ENCODE measurements at regions not wholly inside any gene's neighbourhood (a gene's known extent, or its start where the extent isn't known, plus 50 kb on each side); places are given as distances from the start of the nearest gene placed in this dataset.

DNA sequence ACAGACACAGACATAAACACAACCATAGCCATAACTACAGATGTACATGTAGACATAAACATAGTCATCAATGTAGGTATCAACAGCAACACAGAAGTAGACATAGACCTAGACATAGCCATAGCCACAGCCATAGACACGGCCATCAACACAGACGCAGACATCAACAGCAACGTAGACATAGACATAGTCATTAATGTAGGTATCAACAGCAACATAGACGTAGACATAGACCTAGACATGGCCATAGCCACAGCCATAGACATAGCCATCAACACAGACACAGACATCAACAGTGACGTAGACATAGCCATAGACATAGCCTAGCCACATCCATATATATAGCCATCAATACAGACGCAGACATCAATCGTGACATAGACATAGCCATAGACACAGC, 258.3 kb upstream of the FOXQ1 start:
- no peak for DNase-seq

DNA sequence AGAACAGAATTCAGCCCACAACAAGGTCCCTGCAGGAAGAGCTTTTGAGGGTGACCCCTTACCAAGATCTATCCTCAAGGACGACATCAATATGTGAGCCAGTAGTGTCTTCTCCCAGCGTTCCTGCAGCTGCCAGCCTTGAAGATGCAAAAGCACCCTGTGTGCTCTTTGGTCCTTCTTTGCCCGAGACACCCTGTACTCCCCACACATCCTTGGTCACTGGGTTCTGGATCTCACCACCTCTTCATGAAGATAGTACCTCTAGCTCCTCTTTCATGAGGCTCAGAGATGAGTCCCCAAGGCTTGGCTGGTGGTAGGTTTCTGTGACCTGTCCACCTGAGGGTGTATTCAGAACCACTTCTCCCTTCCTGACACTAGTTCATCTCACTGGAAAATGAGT, 259.6 kb upstream of the FOXQ1 start:
- no peak for DNase-seq

DNA sequence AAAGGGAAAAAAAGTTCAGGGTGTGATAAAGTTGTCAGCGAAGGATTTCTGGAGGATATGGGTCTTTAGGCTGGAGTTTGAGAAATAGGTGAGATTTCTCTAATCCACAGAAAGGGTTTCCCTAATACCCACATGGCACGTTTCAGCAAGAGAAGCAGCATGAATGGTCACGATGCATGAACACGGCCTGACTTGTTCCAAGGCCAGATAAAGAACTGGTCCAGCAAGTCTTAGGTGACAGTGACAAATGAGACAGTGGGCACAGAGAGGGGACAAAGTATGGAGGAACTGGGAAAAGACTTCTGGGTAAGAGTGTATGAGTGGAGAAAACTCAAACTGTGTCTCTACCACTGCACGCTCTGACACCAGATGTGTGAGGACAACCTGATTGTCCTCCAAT, 262.0 kb upstream of the FOXQ1 start:
- no peak for DNase-seq

DNA sequence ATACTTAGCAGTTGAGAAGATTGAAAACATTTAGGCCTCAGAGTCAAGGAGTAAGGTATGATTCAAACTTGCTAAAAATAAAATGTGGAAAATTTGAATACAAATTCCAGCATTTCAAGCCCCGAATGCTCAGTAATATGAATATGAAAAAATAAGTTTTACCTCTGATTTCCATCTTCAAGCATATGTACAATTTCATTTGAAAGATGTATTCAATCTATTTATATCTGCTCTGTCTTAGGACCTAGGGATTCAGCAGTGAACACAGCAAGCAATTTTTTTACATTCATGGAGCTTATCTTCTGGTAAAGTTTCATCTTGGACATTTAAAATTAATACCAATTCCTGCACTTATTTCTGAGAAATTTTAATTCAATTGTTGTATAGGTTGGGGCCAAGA, 262.7 kb upstream of the FOXQ1 start:
- no peak for DNase-seq

DNA sequence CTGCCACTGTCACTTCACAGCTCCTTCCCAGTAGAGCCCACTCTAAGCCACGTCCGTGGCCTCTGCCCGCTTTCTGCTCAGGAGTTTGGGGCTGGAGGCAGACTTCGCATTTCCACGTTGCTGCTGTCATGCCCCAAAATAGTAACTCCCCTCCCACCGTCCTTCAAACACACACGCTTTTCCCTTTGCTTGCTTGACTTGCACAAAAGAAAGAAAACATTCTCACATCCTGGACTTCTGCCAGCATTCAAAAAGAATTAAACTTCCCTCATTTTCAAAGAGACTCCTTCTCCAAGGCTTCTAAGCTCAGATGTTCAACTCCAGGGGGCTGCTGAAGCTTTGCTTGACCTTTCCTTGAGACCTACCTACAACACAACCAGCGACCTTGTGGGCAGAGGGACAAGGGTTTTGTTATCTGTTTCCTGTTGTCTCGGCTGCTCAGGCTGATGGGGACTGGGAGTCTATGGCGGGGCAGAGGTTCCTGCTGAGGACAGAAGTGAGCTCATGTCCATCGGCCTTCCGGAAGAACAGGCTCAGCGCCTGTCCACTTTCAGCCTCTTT, 263.8 kb upstream of the FOXQ1 start:
- DNase-seq: no peak

DNA sequence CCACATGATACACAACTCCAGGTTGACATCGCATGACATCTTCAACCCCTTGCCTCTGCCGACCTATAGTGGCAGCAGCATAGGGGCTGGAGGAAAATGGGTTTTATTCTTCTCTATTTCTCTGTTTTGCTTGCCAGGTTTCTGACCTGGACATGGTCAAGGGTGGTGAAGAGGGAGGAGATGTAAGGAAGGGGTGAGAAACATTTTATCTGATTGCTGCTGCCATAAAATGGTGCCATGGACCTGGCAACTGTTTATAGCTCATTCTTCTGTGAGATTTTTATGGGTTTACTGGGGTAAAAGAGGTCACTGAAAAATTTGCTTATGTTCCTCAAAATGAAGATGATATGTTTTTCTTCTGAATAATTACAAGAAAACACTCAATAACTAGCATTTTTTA, 266.7 kb upstream of the FOXQ1 start:
- no peak for DNase-seq

DNA sequence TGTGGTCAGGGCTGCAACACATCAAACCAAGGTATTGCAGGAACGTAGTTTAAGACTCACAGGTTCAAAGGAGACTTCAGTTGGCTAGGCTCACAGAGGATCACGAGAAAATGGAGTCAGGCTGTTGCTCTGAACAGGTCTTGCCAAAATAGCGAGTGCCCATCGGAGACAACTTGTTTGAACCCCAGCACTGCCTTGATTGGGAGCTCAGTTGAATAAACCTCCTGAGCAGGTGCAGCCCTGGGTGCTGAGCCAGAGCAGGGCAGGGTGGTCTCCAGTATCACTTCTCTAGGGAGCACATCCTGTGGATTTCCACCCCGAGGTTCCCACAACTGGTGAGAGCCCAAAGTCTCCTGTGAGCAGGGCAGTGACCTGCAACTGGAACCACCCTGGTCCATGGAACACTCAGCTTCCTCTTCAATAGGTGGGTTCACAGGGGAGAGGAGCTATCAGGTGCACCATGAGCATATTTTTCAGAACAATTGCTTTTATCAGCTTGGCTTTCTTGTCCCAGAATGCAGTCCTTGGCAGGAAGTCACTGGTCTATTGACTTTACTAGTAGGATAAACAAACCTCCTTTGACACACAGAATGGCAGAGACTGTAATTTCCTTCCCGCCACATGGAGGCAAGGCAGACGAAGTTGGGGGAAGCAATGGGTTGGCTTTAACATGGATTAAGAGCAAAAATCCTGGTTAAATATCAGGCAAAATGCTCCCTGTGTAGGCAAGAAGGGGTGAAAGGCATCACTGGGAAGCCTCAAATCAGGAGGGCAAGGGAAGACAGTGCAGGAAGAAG, 267.7 kb upstream of the FOXQ1 start:
- no peak for DNase-seq

DNA sequence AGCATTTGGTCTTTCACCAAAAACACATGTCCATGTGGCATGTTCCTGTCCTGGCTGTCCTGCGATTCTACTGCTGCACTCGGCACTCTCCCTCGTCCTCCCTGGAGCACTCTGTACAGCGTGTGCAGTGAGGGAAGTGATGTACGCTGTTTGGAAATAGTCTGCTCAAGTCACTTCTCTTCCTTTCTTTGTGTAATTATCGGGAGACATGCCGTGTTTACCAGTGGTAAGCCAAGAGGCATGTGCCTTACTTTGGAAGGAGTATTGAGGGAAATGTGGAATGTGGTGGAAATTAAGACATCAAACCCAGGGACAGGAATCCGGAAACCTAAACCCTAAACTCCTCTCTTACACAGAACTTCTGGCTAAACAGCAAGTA, 268.5 kb upstream of the FOXQ1 start:
- no peak for DNase-seq

DNA sequence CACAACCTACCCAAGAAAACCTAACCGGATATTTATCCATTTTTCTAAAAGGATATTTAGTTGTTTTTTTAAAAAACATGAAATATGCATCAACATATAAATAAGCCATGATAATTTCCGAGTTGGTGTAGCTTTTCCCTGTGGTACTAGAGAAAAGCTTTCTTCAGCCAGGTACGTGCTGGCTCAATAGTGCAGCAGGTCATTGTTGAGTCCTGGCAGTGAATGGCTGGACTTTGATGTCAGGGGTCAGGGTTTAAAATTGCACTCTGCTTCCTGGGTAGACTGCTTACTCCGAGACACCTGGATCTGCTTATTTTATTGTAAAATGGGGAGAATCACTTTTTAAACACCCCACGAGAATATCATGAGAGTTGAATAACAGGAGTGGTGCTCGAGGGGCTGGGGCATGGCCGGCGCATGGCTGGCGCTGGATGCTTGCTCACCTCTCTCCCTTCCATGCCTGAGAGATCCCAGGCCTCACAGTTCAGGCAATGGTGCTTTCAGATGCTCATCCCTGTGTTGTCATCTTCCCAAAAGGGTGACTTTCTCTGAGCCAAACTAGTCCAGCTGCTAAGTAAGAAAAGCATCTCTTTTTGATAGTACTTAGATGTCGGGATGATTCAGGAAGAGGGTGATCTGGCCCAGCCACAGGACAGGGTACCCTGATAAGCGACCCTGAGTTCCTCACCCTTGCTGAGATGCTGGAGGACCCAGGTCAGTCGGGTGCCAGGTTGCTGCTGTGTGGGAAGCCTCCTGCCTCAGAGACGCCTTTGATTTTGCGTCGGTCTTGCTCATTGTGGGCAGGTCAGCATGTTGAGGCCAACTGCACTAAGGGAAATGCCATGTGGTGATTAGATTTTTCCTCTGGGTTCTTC, 269.1 kb upstream of the FOXQ1 start:
- no peak for DNase-seq

DNA sequence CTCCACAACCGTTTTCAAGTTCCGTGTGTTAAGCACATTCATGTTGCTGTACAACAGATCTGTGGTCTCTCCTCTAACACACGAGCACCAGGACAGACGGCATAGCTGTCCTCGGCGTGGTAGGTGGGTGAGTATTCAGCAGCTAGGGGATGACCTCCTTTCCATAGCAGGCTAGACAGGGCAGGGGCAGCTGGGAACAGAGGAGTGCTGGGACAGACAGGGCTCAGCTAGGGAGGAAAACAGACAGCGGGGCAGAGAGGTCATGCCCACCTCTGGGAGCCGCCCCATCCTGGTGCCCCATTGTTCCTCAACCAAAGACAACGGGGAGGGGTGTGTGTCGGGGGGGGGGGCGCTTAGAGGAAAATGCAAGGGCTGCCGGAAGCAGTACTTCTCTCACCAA, 271.5 kb upstream of the FOXQ1 start:
- DNase-seq: no peak

DNA sequence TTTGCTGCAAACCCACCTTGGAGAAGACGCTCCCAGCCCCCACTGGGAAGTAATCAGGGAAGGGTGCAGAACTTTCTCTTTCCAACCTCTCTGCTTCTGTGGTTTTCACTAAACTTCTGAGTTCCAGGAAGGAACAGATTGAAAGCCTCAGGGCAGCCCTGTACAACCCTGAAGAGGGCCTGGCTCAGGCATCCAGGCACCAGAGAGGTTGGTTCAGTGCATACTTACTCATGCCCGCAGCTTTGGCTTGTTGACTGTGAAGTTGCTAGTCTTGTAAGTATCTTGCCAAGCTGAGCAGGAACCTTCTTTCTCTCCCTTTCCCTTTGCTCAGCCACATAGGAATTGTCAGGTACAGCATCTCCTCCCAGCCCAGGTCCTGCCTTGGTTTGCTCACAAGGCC, 272.2 kb upstream of the FOXQ1 start:
- DNase-seq: no peak

DNA sequence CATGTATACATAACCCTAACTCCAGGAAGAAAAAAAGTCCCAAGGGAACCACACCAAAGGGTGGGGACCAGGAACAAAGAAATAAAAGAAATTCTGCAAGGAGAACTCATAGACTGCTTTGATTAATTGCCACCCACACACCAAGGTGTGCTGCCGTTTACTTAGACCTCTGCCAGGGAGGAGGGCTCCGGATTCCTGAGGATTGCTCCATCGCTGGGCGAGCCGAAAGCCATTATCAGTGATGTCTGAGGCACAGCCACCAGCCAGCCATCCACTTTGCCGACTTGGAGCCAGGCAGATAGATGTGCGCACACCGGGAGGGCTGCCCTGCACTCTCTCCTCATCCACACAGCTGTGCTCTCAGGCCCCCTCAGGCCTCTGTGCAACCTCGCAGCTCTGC, 272.7 kb upstream of the FOXQ1 start:
- no peak for DNase-seq

DNA sequence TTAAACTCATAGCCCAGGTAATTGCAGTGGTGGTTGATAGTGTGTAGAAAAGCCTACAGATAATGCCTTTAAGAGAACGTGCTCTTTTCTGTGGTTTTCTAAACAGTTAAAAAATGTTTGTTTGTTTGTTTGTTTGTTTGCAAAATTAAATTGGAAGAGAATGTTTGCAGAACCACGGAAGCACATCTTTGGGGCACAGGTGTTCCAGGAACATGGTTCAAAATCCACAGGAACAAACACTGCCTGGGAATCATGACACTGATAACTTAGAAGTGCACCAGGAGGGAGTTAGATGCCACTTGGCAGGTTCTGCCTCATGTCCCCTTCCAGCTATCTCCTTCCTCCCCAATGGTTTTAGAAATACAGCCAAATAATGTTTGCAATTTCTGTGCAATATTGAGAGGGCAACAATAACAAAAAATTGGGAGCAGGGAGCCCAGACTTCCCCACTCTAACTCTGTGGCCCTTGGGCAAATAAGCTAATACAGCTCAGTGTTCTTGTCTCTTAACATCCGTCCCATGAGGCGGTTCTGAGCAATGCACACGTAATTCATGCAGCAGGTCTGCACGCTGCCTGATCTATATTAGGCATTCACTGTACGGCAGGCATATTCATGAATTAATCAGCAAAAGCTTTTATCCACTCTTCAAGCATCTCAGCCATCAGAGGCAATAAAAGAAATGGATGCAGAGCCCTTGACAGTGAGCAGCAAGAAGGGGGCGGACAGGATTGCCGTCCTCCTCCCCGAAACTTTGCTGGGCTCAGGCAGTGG, 274.3 kb upstream of the FOXQ1 start:
- DNase-seq: no peak

DNA sequence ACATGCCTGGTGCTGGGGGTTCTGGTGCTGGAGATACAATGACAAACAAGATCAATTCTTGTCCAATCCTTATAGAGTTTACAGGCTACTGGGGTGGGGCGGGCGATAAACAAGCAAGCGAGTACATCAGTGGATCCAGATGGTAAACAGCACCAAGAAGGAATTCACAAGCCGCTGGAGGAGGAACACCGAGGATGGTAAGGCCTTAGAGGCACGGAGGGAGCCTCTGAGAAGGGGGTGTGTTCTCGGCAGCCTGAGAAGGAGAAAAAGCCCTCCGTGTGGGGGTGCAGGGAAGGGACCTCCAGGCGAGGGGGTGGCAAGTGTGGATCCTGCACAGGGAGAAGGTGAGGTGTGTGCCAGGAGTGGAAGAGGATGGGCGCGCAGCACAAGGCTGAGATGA, 276.5 kb upstream of the FOXQ1 start:
- no peak for DNase-seq

DNA sequence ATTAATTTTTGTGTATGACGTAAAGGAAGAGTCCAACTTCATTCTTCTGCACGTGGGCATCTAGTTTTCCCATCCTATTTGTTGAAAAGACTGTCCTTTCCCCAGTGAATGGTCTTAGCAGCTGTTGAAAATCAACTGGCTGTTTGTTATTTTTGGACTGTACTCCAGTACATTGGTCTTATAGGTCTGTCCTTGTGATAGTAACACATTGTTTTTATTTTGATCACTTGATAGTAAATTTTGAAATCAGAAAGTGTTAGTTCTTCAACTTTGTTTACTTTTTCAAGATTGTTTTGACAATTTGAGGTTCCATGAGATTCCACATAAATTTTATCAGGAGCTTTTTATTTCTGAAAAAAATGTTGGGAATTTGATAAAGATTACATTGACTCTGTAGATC, 280.2 kb upstream of the FOXQ1 start:
- DNase-seq: no peak

DNA sequence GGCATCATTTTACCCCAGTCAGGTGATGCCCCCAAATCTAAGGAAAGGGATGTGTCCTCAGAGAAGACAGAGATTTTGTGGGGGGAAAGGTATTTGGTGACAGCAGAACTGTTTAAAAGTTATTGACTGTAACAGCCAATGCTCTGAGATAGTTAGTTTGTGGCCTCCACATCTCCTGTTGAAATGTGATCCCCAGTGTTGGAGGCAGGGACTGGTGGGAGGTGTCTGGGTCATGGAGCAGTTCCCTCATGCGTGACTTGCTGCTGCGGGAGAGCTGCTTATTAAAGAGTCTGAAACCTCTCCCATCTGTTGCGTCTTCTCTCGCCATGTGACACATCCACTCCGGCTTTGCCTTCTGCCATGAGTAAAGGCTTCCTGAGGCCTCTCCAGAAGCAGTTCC, 282.8 kb upstream of the FOXQ1 start:
- no peak for DNase-seq

DNA sequence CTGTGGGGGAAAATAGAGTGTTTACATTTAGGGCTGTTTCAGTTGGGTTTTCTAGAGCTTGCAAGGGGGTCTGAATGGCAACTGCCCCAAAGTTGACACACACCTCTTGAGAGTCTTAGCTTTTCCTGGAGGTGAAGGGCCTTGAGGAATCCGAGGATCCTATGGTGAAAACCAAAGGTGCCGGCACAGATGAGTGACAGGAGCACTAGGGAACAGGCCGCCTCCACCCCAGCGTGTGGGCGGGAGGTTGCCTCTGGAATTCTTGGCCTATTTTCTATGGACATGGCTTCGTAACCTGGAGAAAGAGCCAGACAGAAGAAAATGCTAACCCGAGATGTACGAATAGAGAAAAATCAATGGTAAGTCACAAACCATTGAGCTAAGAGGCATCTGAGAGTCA, 283.2 kb upstream of the FOXQ1 start:
- DNase-seq: no peak

DNA sequence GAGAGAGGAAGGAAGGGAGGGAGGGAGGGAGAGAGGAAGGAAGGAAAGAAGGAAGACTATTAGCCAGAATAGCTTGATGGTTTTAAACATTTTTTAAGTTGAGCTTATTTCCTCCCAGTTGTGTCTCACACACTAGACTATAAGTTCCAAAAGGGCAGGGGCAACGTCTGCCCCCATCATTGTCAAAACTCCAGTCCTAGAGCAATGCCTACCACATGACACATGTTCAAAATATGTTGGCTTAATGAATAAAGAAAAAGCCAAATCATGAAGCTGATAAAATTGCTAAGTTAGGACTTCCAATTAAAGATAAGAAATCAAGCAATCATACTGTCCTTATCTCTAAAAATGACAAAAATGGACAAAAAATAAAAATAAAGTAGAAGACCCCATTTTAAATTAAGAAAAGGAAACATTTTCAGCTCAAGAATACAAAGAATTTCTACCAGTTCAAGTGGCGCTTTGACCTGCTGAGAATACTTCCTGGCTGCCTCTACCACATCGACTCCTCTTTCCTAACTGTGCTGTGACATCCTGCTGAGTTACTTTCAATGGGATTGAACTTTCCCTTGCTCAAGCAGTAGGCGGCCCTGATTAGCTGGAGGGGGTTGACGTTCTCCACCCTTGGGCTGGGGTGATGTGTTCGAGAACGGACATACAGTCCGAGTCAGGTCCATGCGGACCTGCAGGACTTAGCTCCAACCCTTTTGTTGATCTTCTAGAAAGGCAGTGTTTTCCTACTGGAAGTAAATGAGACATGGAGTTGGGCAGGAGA, 283.9 kb upstream of the FOXQ1 start:
- no peak for DNase-seq

DNA sequence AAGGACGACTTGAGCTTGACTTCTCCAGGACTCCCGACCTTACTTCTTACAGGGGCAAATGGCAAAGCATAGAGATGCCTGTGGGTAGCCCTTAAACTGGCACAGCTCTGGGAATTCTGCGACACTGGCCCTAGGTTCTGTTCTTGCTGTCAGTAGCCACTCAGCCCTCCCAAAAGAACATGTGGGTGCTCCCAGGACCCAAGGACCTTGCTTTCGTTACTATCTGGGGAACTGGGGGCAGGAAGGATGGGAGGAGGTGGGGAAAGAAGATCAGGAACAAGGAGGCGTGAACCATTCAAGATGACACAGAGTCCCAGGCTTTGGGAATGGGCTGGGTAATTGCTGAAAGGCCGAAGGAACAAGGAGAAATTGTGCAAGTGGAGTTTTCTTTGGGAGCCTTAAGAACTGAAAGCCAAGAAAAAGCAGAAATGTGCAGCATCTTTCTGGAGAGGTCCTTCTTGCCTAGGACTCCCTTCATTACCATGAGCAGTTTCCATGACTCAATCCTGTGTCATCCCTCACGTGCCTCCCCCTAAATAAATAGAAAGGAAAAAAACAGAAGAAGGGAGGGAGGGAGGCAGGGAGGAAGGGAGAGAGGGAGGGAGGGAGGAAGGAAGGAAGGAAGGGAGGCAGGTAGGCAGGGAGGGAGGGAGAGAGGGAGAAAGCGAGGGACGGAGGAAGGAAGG, 284.6 kb upstream of the FOXQ1 start:
- no peak for DNase-seq

DNA sequence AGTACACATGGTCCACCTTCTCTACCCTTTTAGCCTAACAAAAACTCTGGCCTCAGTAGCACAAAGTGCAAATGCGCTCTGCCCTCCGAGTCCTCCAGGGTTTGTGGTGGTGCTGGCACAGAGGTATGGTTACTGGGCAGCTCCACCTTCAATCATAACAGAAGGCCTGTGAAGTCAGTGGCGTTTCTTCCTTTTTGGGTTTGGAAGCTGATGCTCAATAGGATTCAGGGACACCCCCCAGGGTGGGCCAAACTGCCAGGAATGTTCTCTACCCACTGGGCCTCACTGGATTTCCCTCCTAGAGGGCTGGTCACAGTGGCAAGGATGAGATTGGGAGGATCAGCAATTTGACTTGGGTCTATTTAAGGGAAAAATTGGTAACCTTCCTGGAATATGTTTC, 286.1 kb upstream of the FOXQ1 start:
- no peak for DNase-seq

DNA sequence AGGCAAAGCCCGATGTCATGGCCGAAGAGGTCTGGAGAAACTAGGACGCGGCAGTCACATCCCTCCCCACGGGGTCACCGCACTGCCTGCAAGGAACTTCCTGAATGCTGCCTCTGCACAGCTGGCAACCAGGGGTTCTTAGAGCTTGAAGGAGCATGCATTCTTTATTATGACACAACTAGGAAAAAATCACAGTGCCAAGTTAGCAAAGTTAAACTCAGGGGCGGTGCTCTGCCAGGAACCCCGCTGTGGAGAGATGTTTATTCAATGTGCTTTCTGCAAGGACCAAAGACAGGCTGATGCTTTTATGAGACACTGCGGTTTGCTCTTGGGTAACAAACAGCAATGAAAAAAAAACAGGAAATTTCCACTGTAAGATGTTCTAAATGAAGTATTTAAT, 287.3 kb upstream of the FOXQ1 start:
- peak in 1 of 6 experiments; percentile 1 for DNase-seq

DNA sequence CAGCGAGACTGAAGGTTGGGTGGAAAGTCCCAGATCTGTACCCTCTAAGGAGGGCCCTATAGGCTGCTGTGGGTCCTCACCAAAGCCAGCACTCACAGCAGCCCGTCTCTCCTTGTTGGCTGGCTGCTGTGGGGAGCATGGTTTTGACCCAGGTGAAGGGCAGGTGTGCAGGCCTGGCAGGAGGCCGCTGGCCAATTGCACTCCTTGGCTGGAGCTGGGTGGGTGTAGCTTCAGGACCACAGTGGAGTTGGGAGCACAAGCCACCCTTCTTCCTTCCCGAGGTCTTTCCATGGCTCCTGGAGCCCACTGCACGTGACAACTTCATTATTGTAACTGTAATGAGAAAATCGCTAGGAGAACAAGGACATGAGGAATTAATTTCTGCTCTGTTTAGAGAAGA, 287.7 kb upstream of the FOXQ1 start:
- no peak for DNase-seq
